Pancreas (tissue), 10 donors: ENCODE measurements at regions not wholly inside any gene's neighbourhood (a gene's known extent, or its start where the extent isn't known, plus 50 kb on each side); places are given as distances from the start of the nearest gene placed in this dataset.

Source experiments
- ATAC-seq, 4 donors: fragments of 200-7000 bp; cut with Tn5 transposase; one replicate each; pipeline versions ENCODE4 v1.8.0 to v1.9.1; 2020; ENCODE audit warnings: mild to moderate bottlenecking in 4 of 4, moderate library complexity in 4 of 4
- DNase-seq, 6 donors: peaks; one replicate each; pipeline ENCODE4 v3.0.0-alpha.2; 2020
- FAIRE-seq: peaks from 2 replicates; lab custom pipeline; 2012; peaks lifted over from hg19 to GRCh38; lab: Jason Lieb, UNC
- H3K27ac ChIP-seq, 4 donors: fragments of 200-600 bp; sonication (generic); 1 replicate in 3 of 4; 2 replicates in 1 of 4; pipeline versions ENCODE4 v1.5.0 to v1.8.0; 2020
- H3K27me3 ChIP-seq, 4 donors: fragments of 200-600 bp; one replicate each; pipeline ENCODE4 v1.8.0; 2021
- H3K36me3 ChIP-seq, 3 donors: fragments of 200-600 bp; sonication (generic) in 1 of 3; one replicate each; pipeline versions ENCODE4 v1.5.0 to v1.8.0; 2020 to 2021
- H3K4me1 ChIP-seq, 3 donors: fragments of 200-600 bp; one replicate each; pipeline ENCODE4 v1.8.0; 2021
- H3K4me3 ChIP-seq, 4 donors: fragments of 200-600 bp; sonication (generic) in 2 of 4; one replicate each; pipeline versions ENCODE4 v1.5.0 to v1.8.0; 2020 to 2021
- H3K9me3 ChIP-seq, 4 donors: fragments of 200-600 bp; one replicate each; pipeline ENCODE4 v1.8.0; 2021
- CTCF ChIP-seq, 4 donors: fragments of 200-600 bp; sonication (generic) in 3 of 4; IDR thresholded peaks; one replicate each; pipeline versions ENCODE4 v1.5.0 to v1.8.0; 2021; ENCODE audit warnings: antibody characterized with exemption in 4 of 4
- WGBS, 2 donors: extraction: QIAGEN DNeasy Blood & Tissue Kit; methylation state at CpG; one replicate each; pipeline ENCODE4 v1.1.7; 2013; 5-methylcytosine and 5-hydroxymethylcytosine counted together
- intact Hi-C, 3 donors: fragments of 100-400 bp; cut with DNase I; formaldehyde crosslinking; loops; one replicate each; pipeline versions ENCODE4 v1.11.1 to v1.14.2; 2022
- donor health status: healthy with polysubstance abuse.
- donor health status: DM: no; HTN: no; CAD: no; lungs with moderate emphysema.
- donor health status: DM: no; HTN: no; CAD: no.
- donor health status: control.
- donor health status: control.
- donor health status: Bipolar disorder and iron deficiency.
- donor health status: DM: yes; HTN: yes; CAD: no.
- donor health status: DM: no; HTN: no; CAD: no.
- donor health status: DM: no; HTN: no; CAD: no.
- donor health status: DM: yes; HTN: yes; CAD: no.

GRCh38 chr5:98443881-98444280 is 329.6 kb upstream of the RGMB start:
- Histone ChIP-seq H3K27ac (no peak overlapping the region), H3K4me3 (no peak overlapping the region), H3K27me3 (no peaks in the 10 kb centered on the region), H3K36me3 (no peaks in the 10 kb centered on the region), H3K9me3 (no peaks in the 10 kb centered on the region), H3K4me1 (no peaks in the 10 kb centered on the region)
- FAIRE-seq (no peak), DNase-seq (no peak), ATAC-seq (no peak)
- 57 to 58% methylated on average over 1 of the region's 1 CpG for WGBS, 2 donors
- no peak for TF ChIP-seq CTCF (IDR thresholded peaks at IDR 0.05)
- intact Hi-C loops, result no loop called here

- Histone ChIP-seq H3K9me3 (no peaks in the 10 kb centered on the region), H3K4me3 (no peak overlapping the region), H3K27ac (no peak overlapping the region), H3K4me1 (no peaks in the 10 kb centered on the region), H3K27me3 (no peaks in the 10 kb centered on the region), H3K36me3 (no peaks in the 10 kb centered on the region)
- no peak for FAIRE-seq
- no peak for TF ChIP-seq CTCF (IDR thresholded peaks at IDR 0.05)
- no peak for ATAC-seq
- WGBS, 2 donors, result 68 to 72% methylated on average over 1 of the region's 1 CpG
- intact Hi-C loops, result no loop called here
- no peak for DNase-seq
These were observed 320.2 kb upstream of the RGMB start for GRCh38 chr5:98453296-98453695.

- Histone ChIP-seq H3K27me3 (no peaks in the 10 kb centered on the region), H3K4me1 (no peaks in the 10 kb centered on the region), H3K36me3 (no peaks in the 10 kb centered on the region), H3K9me3 (no peaks in the 10 kb centered on the region), H3K27ac (no peak overlapping the region), H3K4me3 (no peak overlapping the region)
- no peak for TF ChIP-seq CTCF (IDR thresholded peaks at IDR 0.05)
- ATAC-seq, result no peak
- intact Hi-C loops, result no loop called here
- WGBS, 2 donors, result 78 to 84% methylated on average over 1 of the region's 1 CpG
- no peak for DNase-seq
- FAIRE-seq, result no peak
These were observed 319.1 kb upstream of the RGMB start for GRCh38 chr5:98454407-98454806.

GRCh38 chr5:98454904-98455303 is 318.6 kb upstream of the RGMB start:
- DNase-seq (no peak), FAIRE-seq (no peak)
- no peak overlapping the region for H3K27ac ChIP-seq

GRCh38 chr5:98455665-98456064 is 317.8 kb upstream of the RGMB start:
- DNase-seq (no peak), ATAC-seq (no peak), FAIRE-seq (no peak)
- no peaks in the 10 kb centered on the region for H3K9me3 ChIP-seq
- TF ChIP-seq CTCF (IDR thresholded peaks at IDR 0.05), result no peak
- H3K27me3 ChIP-seq, result no peaks in the 10 kb centered on the region
- no peaks in the 10 kb centered on the region for H3K4me1 ChIP-seq
- intact Hi-C loops, result no loop called here
- 61 to 65% methylated on average over 3 of the region's 3 CpGs for WGBS, 2 donors
- no peaks in the 10 kb centered on the region for H3K36me3 ChIP-seq
- H3K4me3 ChIP-seq, result no peak overlapping the region
- no peak overlapping the region for H3K27ac ChIP-seq

More at GRCh38 chr5:98454904-98455303, 318.6 kb upstream of the RGMB start:
- Histone ChIP-seq H3K4me1 (no peaks in the 10 kb centered on the region), H3K4me3 (no peak overlapping the region), H3K9me3 (no peaks in the 10 kb centered on the region), H3K27me3 (no peaks in the 10 kb centered on the region), H3K36me3 (no peaks in the 10 kb centered on the region)
- intact Hi-C loops, result no loop called here
- no peak for TF ChIP-seq CTCF (IDR thresholded peaks at IDR 0.05)
- peak in 2 of 4 donors; percentile 42 to 71 for ATAC-seq
- 62 to 77% methylated on average over 4 of the region's 4 CpGs for WGBS, 2 donors
